Mucosa of stomach (tissue), 1 donor: ENCODE measurements at regions not wholly inside any gene's neighbourhood (a gene's known extent, or its start where the extent isn't known, plus 50 kb on each side); places are given as distances from the start of the nearest gene placed in this dataset.

ENCODE experiments used
- H3K27me3 ChIP-seq: one replicate; pipeline ENCODE4 v1.7.0; 2013; ENCODE audit warnings: mild to moderate bottlenecking, low read length; ENCODE audit not compliant: control insufficient read depth, insufficient read depth
- H3K36me3 ChIP-seq: one replicate; pipeline ENCODE4 v1.7.0; 2013; ENCODE audit warnings: low read length; ENCODE audit not compliant: control insufficient read depth, insufficient read depth
- H3K4me1 ChIP-seq: one replicate; pipeline ENCODE4 v1.7.0; 2013; ENCODE audit warnings: mild to moderate bottlenecking, low read length; ENCODE audit not compliant: control insufficient read depth, insufficient read depth
- H3K4me3 ChIP-seq: one replicate; pipeline ENCODE4 v1.7.0; 2013; ENCODE audit warnings: low read length
- H3K9ac ChIP-seq: one replicate; pipeline ENCODE4 v1.7.0; 2013; ENCODE audit warnings: mild to moderate bottlenecking, low read length, moderate library complexity
- H3K9me3 ChIP-seq: one replicate; pipeline ENCODE4 v1.7.0; 2013; ENCODE audit warnings: mild to moderate bottlenecking, low read length, moderate library complexity; ENCODE audit not compliant: control insufficient read depth
- donor health status: Pancreatic carcinoma.

GRCh38 chr3:152109038-152109437, 159.7 kb upstream of the MBNL1 start:
- Histone ChIP-seq H3K9me3 (no peaks in the 10 kb centered on the region), H3K27me3 (no peaks in the 10 kb centered on the region), H3K9ac (no peak overlapping the region)

DNA sequence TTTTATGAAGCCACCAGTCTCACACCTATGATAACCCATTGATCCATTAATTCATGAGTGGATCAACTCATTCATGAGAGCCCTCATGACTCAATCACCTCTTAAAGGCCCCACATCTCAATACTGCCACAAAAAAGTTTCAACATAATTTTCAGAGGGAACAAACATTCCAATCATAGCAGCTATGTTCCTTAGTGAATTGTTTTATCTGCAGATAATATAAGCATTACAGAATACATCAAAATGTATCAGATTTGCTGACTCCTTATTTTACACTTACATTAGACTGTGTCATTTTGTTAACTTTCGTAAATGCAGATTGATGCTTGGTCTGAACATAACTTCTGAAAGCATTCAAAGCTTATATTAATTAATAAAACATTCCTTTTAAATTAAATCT, 155.3 kb upstream of the MBNL1 start:
- H3K4me3 ChIP-seq, result no peak overlapping the region
- H3K4me1 ChIP-seq, result no peaks in the 10 kb centered on the region
- H3K36me3 ChIP-seq, result no peaks in the 10 kb centered on the region
- no peaks in the 10 kb centered on the region for H3K27me3 ChIP-seq
- no peak overlapping the region for H3K9ac ChIP-seq
- no peaks in the 10 kb centered on the region for H3K9me3 ChIP-seq

More at GRCh38 chr3:152109038-152109437, 159.7 kb upstream of the MBNL1 start:
- Histone ChIP-seq H3K4me3 (no peak overlapping the region), H3K36me3 (no peaks in the 10 kb centered on the region), H3K4me1 (no peaks in the 10 kb centered on the region)

DNA sequence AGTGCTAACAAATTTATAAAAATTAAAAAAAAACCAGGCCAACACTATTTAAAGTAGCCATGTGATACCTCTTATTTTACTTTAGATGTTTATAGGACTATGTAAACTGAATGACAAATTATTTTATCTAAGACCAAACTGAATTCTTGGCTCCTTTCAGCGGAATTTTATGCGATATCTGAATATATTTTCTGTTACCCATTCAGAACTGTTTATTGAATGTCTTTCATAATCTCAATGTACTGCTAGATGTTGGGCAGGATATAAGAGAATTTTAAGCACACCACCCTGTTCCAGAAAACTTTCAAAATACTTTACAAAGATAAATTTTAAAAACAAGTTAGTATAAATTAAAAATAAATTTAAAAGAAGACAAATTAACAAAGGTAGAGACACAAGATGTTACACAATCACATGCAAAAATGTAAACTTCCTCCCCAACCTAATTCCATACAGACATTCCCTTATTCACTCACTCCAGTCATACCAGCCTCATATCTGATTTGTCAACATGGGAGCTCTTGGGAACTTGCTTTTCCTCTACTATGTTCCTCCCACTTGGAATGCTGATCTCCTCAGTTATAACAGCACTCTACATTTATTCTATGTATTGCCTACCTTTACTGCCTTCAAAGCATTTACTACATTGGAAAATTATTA, 154.6 kb upstream of the MBNL1 start:
- Histone ChIP-seq H3K4me1 (no peaks in the 10 kb centered on the region), H3K4me3 (no peak overlapping the region), H3K9ac (no peak overlapping the region), H3K9me3 (no peaks in the 10 kb centered on the region), H3K36me3 (no peaks in the 10 kb centered on the region), H3K27me3 (no peaks in the 10 kb centered on the region)

GRCh38 chr3:152120601-152121269, 148.0 kb upstream of the MBNL1 start:
- Histone ChIP-seq H3K9me3 (no peaks in the 10 kb centered on the region), H3K4me1 (no peaks in the 10 kb centered on the region), H3K36me3 (no peaks in the 10 kb centered on the region), H3K9ac (no peak overlapping the region), H3K4me3 (no peak overlapping the region), H3K27me3 (no peaks in the 10 kb centered on the region)

DNA sequence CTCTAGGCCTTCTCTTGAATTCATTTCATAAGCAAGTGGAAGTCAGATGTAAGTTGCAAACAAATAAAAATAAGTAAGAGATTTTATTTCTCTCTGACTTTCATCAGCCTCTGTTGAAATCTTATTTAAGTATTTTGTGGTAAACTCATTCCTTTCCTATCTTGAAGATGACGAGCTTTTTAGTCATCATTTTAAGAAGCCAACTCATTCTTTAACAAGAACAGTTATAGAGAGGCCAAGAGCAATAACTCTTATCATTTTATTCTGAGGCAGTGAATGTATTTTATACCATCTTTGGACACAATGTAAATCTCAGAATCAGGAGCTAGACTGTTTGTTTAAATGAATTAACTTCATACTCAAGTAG, 147.5 kb upstream of the MBNL1 start:
- Histone ChIP-seq H3K9ac (no peak overlapping the region), H3K4me1 (no peaks in the 10 kb centered on the region), H3K27me3 (no peaks in the 10 kb centered on the region), H3K36me3 (no peaks in the 10 kb centered on the region), H3K9me3 (no peaks in the 10 kb centered on the region), H3K4me3 (no peak overlapping the region)

DNA sequence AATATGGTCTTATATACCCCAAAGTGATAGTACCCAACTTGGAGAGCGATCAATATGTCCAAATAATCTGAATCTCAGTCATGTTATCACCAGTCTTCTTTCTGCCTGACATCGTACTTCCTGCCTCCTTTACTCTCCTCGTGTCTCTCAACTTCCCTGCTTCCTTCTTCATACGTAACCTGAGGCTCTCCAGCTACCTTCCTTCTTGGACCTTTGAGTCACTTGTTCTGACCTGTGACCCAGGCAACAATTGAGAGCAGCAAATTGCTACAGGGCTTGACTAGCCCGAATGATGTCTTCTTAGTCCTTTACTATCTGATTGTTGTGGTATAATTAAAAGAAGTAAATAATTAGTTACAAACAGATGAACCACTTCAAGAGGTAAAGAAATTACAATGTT, 145.9 kb upstream of the MBNL1 start:
- no peaks in the 10 kb centered on the region for H3K36me3 ChIP-seq
- H3K9ac ChIP-seq, result no peak overlapping the region
- H3K9me3 ChIP-seq, result no peaks in the 10 kb centered on the region
- no peaks in the 10 kb centered on the region for H3K27me3 ChIP-seq
- no peaks in the 10 kb centered on the region for H3K4me1 ChIP-seq
- no peak overlapping the region for H3K4me3 ChIP-seq

GRCh38 chr3:152123457-152123856, 145.3 kb upstream of the MBNL1 start:
- Histone ChIP-seq H3K9me3 (no peaks in the 10 kb centered on the region), H3K9ac (no peak overlapping the region), H3K4me1 (no peaks in the 10 kb centered on the region), H3K4me3 (no peak overlapping the region), H3K27me3 (no peaks in the 10 kb centered on the region), H3K36me3 (no peaks in the 10 kb centered on the region)

DNA sequence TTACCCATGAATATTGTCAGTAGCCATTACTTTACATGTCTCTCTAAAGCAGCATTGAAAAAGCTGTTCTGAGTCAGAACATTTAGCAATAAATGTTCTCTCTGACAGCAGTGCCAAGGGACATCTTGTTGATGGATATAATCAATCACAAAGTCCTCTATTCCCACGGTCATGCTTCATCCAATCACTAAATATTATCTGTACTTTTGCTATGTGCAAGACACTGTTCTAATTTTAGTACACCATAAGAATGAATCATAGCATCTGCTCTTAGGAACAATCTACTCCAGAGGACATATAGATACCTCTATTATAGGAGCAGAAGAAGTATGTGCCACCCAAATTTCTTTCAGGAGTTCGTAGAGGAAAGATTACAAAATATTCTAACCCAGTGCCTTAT, 142.5 kb upstream of the MBNL1 start:
- Histone ChIP-seq H3K9ac (no peak overlapping the region), H3K36me3 (no peaks in the 10 kb centered on the region), H3K4me3 (no peak overlapping the region), H3K27me3 (no peaks in the 10 kb centered on the region), H3K9me3 (no peaks in the 10 kb centered on the region), H3K4me1 (no peaks in the 10 kb centered on the region)

- no peaks in the 10 kb centered on the region for H3K27me3 ChIP-seq
- no peak overlapping the region for H3K9ac ChIP-seq
- no peaks in the 10 kb centered on the region for H3K9me3 ChIP-seq
- H3K4me1 ChIP-seq, result no peaks in the 10 kb centered on the region
- H3K4me3 ChIP-seq, result no peak overlapping the region
- H3K36me3 ChIP-seq, result no peaks in the 10 kb centered on the region
These were observed 141.7 kb upstream of the MBNL1 start for GRCh38 chr3:152127058-152127457.

GRCh38 chr3:152128356-152128755, 140.4 kb upstream of the MBNL1 start:
- Histone ChIP-seq H3K4me1 (no peaks in the 10 kb centered on the region), H3K4me3 (no peak overlapping the region), H3K36me3 (no peaks in the 10 kb centered on the region), H3K9me3 (no peaks in the 10 kb centered on the region), H3K9ac (no peak overlapping the region), H3K27me3 (no peaks in the 10 kb centered on the region)

DNA sequence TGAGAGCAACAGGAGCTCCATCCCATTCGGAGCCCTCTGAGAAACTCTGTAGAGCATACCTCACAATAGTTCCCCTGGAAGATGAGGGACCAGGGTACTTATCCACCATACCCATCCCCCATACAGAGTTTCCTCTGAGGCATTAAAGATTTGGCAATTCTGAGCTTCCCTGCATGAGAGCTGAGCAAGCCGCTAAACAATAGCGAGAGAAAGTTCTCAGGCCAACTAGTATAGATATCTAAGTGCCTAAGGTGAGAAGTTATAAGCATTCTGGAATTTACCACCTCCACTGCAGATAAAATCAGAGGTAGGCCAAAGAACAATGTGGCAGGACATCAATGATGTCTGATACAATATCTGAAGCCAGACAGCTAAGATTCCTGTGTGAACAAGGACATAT, 129.1 kb upstream of the MBNL1 start:
- no peak overlapping the region for H3K4me3 ChIP-seq
- H3K9me3 ChIP-seq, result no peaks in the 10 kb centered on the region
- H3K4me1 ChIP-seq, result no peaks in the 10 kb centered on the region
- no peaks in the 10 kb centered on the region for H3K27me3 ChIP-seq
- H3K36me3 ChIP-seq, result no peaks in the 10 kb centered on the region
- H3K9ac ChIP-seq, result no peak overlapping the region

DNA sequence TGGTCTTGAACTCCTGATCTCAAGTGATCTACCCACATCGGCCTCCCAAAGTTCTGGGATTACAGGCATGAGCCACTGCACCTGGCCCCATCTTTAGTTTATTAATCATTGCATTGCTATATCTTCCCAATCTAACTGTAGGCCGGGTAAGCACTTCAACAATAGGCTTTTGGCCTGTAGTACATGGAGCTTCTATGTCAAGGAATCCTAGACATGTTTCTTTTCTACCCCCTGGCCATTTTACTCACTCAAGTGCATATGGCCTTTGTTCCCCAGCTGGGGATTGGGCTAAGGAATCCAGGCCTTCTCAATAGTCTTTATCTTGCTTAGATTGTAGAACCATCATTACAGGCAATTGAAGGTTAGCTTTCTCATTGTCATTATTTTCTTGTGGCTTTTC, 122.3 kb upstream of the MBNL1 start:
- Histone ChIP-seq H3K9me3 (no peaks in the 10 kb centered on the region), H3K9ac (no peak overlapping the region), H3K4me3 (no peak overlapping the region), H3K4me1 (no peaks in the 10 kb centered on the region), H3K36me3 (no peaks in the 10 kb centered on the region), H3K27me3 (no peaks in the 10 kb centered on the region)

DNA sequence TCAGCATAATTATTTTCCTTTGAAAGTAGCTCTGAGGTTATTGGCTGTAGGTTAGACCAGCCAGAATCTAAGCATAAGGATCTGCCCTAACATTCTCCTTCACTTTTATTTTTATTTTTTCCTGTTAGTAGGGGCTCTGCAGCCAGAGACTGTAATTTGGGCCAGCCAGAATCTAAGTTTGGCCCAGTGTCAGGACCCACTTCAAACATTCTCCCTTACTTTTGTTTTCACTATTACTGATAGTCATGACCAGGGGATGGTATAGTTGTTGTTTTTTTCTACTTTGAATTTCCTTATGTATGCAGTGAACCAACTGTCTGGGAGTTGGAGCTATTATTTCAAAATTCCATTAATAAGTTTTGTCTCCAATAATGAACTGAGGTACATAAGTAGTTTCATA, 121.0 kb upstream of the MBNL1 start:
- H3K4me3 ChIP-seq, result no peak overlapping the region
- H3K9ac ChIP-seq, result no peak overlapping the region
- no peaks in the 10 kb centered on the region for H3K4me1 ChIP-seq
- H3K9me3 ChIP-seq, result no peaks in the 10 kb centered on the region
- no peaks in the 10 kb centered on the region for H3K36me3 ChIP-seq
- no peaks in the 10 kb centered on the region for H3K27me3 ChIP-seq
